Stomach (tissue), 4 donors: ENCODE measurements at regions not wholly inside any gene's neighbourhood (a gene's known extent, or its start where the extent isn't known, plus 50 kb on each side); places are given as distances from the start of the nearest gene placed in this dataset.

Experiments
- EP300 ChIP-seq: sonication (generic); formaldehyde crosslinking; IDR thresholded peaks from one replicate; pipeline ENCODE4 v1.6.1; 2017; ENCODE audit warnings: antibody characterized with exemption
- POLR2A ChIP-seq, 4 donors: fragments of 450-650 bp; IDR thresholded peaks; one replicate each; pipeline ENCODE4 v1.6.1; 2016; ENCODE audit warnings: antibody characterized with exemption in 4 of 4, control low read depth in 2 of 4, mild to moderate bottlenecking in 1 of 4, moderate library complexity in 1 of 4
- POLR2AphosphoS5 ChIP-seq, 3 donors: sonication (generic); formaldehyde crosslinking; IDR thresholded peaks; one replicate each; pipeline ENCODE4 v1.6.1; 2016; ENCODE audit warnings: antibody characterized with exemption in 3 of 3
- TF ChIP-seq, protein P1 (sequence below), 7 experiments: fragments of 450-650 bp in 4 of 7; fragments of 200-600 bp in 3 of 7; sonication (generic) in 3 of 7; IDR thresholded peaks; one replicate each; pipeline ENCODE4 v1.5.1; 2016 to 2019; ENCODE audit warnings: antibody characterized with exemption in 7 of 7, control low read depth in 2 of 7, mild to moderate bottlenecking in 1 of 7

DNA sequence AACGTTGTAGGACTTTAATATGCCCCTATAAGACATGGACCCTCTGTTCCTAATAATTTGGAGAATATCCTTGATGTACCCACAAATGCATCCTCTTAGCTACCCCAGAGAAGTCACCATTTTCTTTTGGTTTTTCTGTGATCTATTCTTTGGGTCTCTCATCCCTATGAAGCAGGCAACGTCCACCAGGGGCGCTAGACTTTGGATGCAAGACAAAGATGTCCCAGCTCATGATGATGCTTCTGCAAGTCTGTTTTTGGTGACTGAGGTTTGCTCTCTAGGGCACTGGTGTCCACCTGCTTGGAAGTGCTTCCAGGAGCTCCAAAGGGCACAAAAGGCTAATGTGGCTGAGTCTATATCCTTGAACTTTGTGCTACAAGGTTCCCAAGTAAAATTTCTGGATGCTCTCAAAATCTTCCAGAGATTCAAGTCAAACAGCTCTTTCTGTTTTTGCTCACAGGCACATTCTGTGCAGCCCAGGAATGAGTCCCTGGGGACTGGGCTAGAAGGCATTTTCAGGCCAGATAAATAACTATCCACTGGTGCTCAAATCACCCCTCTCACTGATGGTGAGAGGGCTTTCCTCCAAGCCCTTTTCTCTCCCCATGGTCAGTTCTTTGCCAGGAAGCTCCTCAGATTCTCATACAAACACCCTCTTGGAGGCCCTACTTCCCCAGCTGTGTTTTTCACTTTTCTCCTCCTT lies 166.4 kb downstream of the C7orf25 start:
- TF ChIP-seq, protein P1, sequence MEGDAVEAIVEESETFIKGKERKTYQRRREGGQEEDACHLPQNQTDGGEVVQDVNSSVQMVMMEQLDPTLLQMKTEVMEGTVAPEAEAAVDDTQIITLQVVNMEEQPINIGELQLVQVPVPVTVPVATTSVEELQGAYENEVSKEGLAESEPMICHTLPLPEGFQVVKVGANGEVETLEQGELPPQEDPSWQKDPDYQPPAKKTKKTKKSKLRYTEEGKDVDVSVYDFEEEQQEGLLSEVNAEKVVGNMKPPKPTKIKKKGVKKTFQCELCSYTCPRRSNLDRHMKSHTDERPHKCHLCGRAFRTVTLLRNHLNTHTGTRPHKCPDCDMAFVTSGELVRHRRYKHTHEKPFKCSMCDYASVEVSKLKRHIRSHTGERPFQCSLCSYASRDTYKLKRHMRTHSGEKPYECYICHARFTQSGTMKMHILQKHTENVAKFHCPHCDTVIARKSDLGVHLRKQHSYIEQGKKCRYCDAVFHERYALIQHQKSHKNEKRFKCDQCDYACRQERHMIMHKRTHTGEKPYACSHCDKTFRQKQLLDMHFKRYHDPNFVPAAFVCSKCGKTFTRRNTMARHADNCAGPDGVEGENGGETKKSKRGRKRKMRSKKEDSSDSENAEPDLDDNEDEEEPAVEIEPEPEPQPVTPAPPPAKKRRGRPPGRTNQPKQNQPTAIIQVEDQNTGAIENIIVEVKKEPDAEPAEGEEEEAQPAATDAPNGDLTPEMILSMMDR (IDR thresholded peaks at IDR 0.05) = peak in 2 of 7 experiments; percentile 9 to 19
- TF ChIP-seq POLR2A (IDR thresholded peaks at IDR 0.05) (no peak), POLR2AphosphoS5 (IDR thresholded peaks at IDR 0.05) (no peak), EP300 (no peak)
